ENCODE measurements at regions not wholly inside any gene's neighbourhood (a gene's known extent, or its start where the extent isn't known, plus 50 kb on each side); places are given as distances from the start of the nearest gene placed in this dataset.

GRCh38 chr10:117621196-117621595 lies 78.7 kb downstream of the EMX2 start (continued):
- TF ChIP-seq ZNF462 (CRISPR knock-in tag; IDR thresholded peaks at IDR 0.05) (no peak), JUNB (IDR thresholded peaks at IDR 0.05; ENCODE audit: unreplicated experiment) (no peak), ZNF331 (CRISPR knock-in tag; IDR thresholded peaks at IDR 0.05; ENCODE audit: low read depth) (no peak), NANOG (IDR thresholded peaks at IDR 0.05; ENCODE audit: borderline replicate concordance) (no peak), ETS1 (IDR thresholded peaks at IDR 0.05) (no peak), POLR2AphosphoS5 (IDR thresholded peaks at IDR 0.05; ENCODE audit: low read depth) (no peak), CREB1 (CRISPR knock-in tag; IDR thresholded peaks at IDR 0.05; ENCODE audit: low read depth) (no peak)

- ATAC-seq (no peak), DNase-seq (ENCODE audit: low spot score) (no peak)
- Histone ChIP-seq H3K27me3 (ENCODE audit: insufficient read depth) (no peaks in the 10 kb centered on the region), H3K9me2 (ENCODE audit: insufficient read depth) (no peaks in the 10 kb centered on the region), H3K79me2 (replicated peaks; ENCODE audit: insufficient read depth) (no peaks in the 10 kb centered on the region), H3F3A (replicated peaks; ENCODE audit: low read depth) (no peaks in the 10 kb centered on the region), H4K20me1 (replicated peaks; ENCODE audit: insufficient read depth) (no peaks in the 10 kb centered on the region), H3K27ac (ENCODE audit: low read depth) (no peak overlapping the region), H3K36me3 (ENCODE audit: insufficient read depth) (no peaks in the 10 kb centered on the region), H3K4me1 (ENCODE audit: insufficient read depth) (no peaks in the 10 kb centered on the region), H2AFZ (no peak overlapping the region), H3K4me3 (no peak overlapping the region), H3K4me2 (no peak overlapping the region)
- Mint-ChIP-seq H3K27me3 (ENCODE audit: insufficient read depth, low read depth, poor library complexity) (peaks cover 4% of the 10 kb centered on the region), H3K36me3 (ENCODE audit: low read depth) (no peaks in the 10 kb centered on the region), H3K27ac (no peak overlapping the region), H3K9me3 (no peaks in the 10 kb centered on the region), H3K4me1 (no peaks in the 10 kb centered on the region; the same call in 2 of the 3 replicates), H3K4me3 (no peak overlapping the region)
- TF ChIP-seq ZNF462 (CRISPR knock-in tag; IDR thresholded peaks at IDR 0.05), result no peak
Observed at GRCh38 chr10:117621795-117622420, 79.4 kb downstream of the EMX2 start.

Measured in GM23338 (cell line).